ENCODE measurements at regions not wholly inside any gene's neighbourhood (a gene's known extent, or its start where the extent isn't known, plus 50 kb on each side); places are given as distances from the start of the nearest gene placed in this dataset.

DNA sequence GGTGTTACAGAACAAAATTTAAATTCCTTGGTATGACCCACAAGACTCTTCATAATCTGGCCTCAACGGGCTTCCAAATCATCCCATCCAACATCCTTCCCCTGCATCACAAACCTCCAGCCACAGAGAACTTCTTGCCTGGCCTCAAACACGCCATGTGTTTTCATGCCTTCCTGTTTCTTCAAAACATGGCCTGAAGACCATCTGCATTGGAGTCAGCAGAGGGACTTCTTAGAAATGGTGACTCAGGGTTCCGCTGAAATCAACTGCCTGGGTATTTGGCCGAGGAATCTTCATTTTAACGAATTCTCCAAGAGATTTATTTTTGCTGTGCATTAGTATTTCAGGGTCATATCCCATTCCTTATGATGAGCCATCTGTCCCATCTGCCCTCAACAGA lies 138.1 kb upstream of the RAP2B start:
- TF ChIP-seq, protein P1, sequence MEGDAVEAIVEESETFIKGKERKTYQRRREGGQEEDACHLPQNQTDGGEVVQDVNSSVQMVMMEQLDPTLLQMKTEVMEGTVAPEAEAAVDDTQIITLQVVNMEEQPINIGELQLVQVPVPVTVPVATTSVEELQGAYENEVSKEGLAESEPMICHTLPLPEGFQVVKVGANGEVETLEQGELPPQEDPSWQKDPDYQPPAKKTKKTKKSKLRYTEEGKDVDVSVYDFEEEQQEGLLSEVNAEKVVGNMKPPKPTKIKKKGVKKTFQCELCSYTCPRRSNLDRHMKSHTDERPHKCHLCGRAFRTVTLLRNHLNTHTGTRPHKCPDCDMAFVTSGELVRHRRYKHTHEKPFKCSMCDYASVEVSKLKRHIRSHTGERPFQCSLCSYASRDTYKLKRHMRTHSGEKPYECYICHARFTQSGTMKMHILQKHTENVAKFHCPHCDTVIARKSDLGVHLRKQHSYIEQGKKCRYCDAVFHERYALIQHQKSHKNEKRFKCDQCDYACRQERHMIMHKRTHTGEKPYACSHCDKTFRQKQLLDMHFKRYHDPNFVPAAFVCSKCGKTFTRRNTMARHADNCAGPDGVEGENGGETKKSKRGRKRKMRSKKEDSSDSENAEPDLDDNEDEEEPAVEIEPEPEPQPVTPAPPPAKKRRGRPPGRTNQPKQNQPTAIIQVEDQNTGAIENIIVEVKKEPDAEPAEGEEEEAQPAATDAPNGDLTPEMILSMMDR (IDR thresholded peaks at IDR 0.05) = no peak
- ATAC-seq (ENCODE audit: low FRiP score) (no peak), DNase-seq (ENCODE audit: low spot score) (no peak)

DNA sequence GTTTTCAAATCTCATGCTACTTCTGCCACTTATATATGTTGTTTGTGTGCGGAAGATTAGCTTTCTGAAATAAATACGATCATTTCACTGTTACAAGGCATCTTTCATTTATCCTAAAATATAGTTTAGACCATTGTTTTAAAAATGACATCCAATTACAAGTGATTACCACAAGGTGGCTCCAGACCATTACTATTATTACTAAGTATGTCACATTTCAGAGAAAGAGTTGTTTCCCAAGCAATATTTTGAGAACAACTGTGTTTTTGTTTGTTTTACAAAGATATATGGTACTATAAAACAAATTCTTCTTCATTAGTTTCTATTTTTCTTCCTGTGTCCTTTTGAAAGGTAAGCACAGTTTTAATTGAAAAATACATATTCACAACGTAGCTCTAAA lies 136.0 kb upstream of the RAP2B start:
- ATAC-seq (ENCODE audit: low FRiP score) (no peak), DNase-seq (ENCODE audit: low spot score) (no peak)
- TF ChIP-seq, protein P1 (IDR thresholded peaks at IDR 0.05) = no peak

DNA sequence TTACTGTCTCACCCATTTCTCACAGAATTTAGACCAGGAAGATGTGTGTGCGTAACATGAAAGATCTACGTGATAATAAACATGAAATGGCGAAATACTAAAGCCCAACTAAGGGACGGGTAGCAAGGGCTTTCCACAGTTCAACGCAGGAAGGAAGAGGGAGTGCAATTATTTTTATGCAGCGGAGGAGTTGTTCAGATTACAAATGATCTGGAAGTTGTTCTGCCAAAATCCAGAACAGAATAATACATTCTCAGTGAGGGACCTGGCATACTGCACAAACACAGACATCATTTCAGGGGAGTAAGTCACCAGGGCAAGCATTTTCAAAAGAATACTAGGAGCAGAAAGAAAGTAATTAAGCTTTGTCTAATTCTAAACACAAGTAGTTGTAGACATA lies 133.6 kb upstream of the RAP2B start:
- no peak for DNase-seq (ENCODE audit: low spot score)
- TF ChIP-seq, protein P1 (IDR thresholded peaks at IDR 0.05) = no peak
- ATAC-seq (ENCODE audit: low FRiP score) = peak; percentile 81

DNA sequence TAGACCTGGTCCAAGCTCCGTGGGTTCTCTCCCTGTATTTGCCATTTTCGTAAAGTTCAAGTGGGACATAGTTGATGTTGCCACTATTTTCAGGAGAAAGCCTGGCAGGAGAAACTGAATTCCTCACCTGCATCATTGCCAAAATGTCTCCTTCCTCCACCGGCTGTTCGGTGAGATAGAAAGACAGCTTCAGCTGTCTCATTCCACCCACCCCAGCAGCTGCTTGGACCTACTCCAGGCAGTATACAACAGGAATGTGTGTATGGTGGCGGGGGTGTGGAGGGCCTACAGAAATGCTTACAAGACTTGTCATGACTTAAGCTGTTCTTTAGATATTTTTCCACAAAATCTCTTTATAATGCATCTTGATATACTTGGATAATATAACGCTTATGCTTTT lies 132.7 kb upstream of the RAP2B start:
- no peak for ATAC-seq (ENCODE audit: low FRiP score)
- no peak for DNase-seq (ENCODE audit: low spot score)
- TF ChIP-seq, protein P1 (IDR thresholded peaks at IDR 0.05) = no peak

DNA sequence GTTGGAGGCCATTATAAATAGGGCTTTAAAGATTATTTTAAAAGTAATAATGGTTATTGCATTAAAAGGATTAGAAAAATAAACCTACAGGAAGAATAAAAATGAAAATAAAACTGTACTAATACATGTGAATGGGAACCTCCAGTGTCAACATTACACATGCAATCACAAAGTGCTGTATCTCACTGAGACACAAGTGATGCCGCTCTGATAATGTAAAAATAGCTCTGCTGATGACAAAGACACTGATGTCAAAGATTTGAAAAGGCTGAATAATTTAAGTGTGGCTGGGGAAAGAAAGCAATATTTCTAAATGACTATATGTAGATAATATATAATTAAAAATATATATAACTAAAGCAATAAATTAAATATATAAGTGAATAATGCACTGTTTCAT lies 129.1 kb upstream of the RAP2B start:
- TF ChIP-seq, protein P1 (IDR thresholded peaks at IDR 0.05) = no peak
- DNase-seq (ENCODE audit: low spot score) = no peak
- ATAC-seq (ENCODE audit: low FRiP score) = no peak

DNA sequence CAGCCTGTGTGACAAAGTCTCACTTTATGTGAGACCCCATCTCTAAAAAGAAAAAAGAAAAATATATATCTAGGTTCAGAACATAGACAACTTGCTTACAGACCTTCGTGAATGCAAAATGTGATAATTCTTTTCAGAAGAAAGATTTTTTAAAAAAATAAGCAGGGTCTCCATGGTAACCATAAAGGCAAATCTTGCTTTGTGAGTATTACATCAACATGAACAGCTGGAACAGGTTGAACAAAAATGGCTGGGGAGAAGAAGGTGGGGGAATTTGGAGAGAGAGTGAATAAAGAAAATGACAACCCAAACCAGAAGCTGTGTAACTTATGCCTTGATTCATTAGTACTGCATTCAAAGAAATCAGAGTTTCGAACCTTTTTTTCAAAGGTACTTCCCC lies 125.2 kb upstream of the RAP2B start:
- ATAC-seq (ENCODE audit: low FRiP score) = no peak
- TF ChIP-seq, protein P1 (IDR thresholded peaks at IDR 0.05) = no peak
- DNase-seq (ENCODE audit: low spot score) = no peak

DNA sequence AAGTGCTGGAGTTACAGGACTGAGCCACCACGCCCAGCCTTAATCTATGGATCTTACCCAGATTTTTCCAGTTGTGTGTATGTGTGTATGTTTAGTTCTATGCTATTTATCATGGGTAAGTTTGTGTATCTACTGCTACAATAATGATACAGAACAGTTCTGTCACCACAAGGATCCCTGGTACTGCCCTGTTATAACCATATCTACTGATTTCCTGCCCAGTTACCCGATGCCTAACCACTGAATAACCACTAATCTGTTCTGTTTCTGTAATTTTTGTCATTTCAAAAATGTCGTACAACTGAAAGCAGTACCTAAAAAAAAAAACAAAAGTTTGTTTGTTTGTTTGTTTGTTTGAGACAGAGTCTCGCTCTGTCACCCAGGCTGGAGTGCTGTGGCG lies 123.7 kb upstream of the RAP2B start:
- ATAC-seq (ENCODE audit: low FRiP score) = no peak

More for the DNA sequence above, 123.7 kb upstream of the RAP2B start:
- DNase-seq (ENCODE audit: low spot score) = no peak
- TF ChIP-seq, protein P1 (IDR thresholded peaks at IDR 0.05) = no peak
